CD14-positive monocyte (primary cell): ENCODE measurements at regions not wholly inside any gene's neighbourhood (a gene's known extent, or its start where the extent isn't known, plus 50 kb on each side); places are given as distances from the start of the nearest gene placed in this dataset.

Source experiments
- DNase-seq, 3 donors: peaks; one replicate each; pipeline ENCODE4 v3.0.0-alpha.2; 2011 to 2022
- H2AFZ ChIP-seq: 2 replicates; pipeline ENCODE4 v1.6.0; 2012; ENCODE audit warnings: mild to moderate bottlenecking, low read depth, low read length, inconsistent platforms; ENCODE audit not compliant: insufficient read depth, poor library complexity, severe bottlenecking
- H3K27ac ChIP-seq, 2 donors: 1 replicate in 1 of 2; 2 replicates in 1 of 2; pipeline ENCODE4 v1.5.1; 2012 to 2013; ENCODE audit warnings: low read length in 2 of 2, control low read depth in 1 of 2, inconsistent platforms in 1 of 2, low read depth in 1 of 2, mild to moderate bottlenecking in 1 of 2
- H3K27me3 ChIP-seq, 2 donors: one replicate each; pipeline versions ENCODE4 v1.6.0 to v1.6.1; 2011 to 2013; ENCODE audit warnings: low read length in 2 of 2; ENCODE audit not compliant: control insufficient read depth in 2 of 2, insufficient read depth in 2 of 2
- H3K36me3 ChIP-seq, 2 donors: replicated peaks in 1 of 2; 1 replicate in 1 of 2; 2 replicates in 1 of 2; pipeline versions ENCODE4 v1.5.1 to v1.6.1; 2012 to 2013; ENCODE audit warnings: low read length in 2 of 2, control low read depth in 1 of 2, inconsistent platforms in 1 of 2, mild to moderate bottlenecking in 1 of 2; ENCODE audit not compliant: insufficient read depth in 2 of 2, control insufficient read depth in 1 of 2
- H3K4me1 ChIP-seq, 2 donors: 1 replicate in 1 of 2; 2 replicates in 1 of 2; pipeline versions ENCODE4 v1.5.1 to v1.6.1; 2012 to 2013; ENCODE audit warnings: low read length in 2 of 2, control low read depth in 1 of 2, inconsistent platforms in 1 of 2, mild to moderate bottlenecking in 1 of 2, moderate library complexity in 1 of 2; ENCODE audit not compliant: insufficient read depth in 2 of 2, control insufficient read depth in 1 of 2
- H3K4me2 ChIP-seq: replicated peaks from 2 replicates; pipeline ENCODE3; 2012; ENCODE audit warnings: low read length, moderate library complexity, mild to moderate bottlenecking; ENCODE audit not compliant: poor library complexity, severe bottlenecking; ENCODE audit errors: extremely low read depth
- H3K4me3 ChIP-seq, 3 experiments: fragments of 200-600 bp in 1 of 3; sonication (generic) in 1 of 3; replicated peaks in 1 of 3; 1 replicate in 2 of 3; 2 replicates in 1 of 3; pipeline ENCODE4 v1.5.1; 2011 to 2013; ENCODE audit warnings: low read length in 3 of 3, mild to moderate bottlenecking in 3 of 3, control low read depth in 2 of 3, low read depth in 2 of 3, inconsistent platforms in 1 of 3, moderate library complexity in 1 of 3
- H3K79me2 ChIP-seq: 2 replicates; pipeline ENCODE4 v1.6.0; 2012; ENCODE audit warnings: mild to moderate bottlenecking, control low read depth, inconsistent platforms, low read length, moderate library complexity; ENCODE audit not compliant: insufficient read depth
- H3K9ac ChIP-seq: 2 replicates; pipeline ENCODE4 v1.6.0; 2017; ENCODE audit warnings: low read length, mild to moderate bottlenecking; ENCODE audit not compliant: insufficient read depth, poor library complexity, severe bottlenecking
- H3K9me3 ChIP-seq, 2 donors: replicated peaks in 1 of 2; 1 replicate in 1 of 2; 2 replicates in 1 of 2; pipeline versions ENCODE4 v1.5.1 to v1.6.1; 2012 to 2013; ENCODE audit warnings: low read length in 2 of 2, control low read depth in 1 of 2; ENCODE audit not compliant: control insufficient read depth in 1 of 2, insufficient read depth in 1 of 2
- H4K20me1 ChIP-seq: 2 replicates; pipeline ENCODE4 v1.6.0; 2012; ENCODE audit warnings: mild to moderate bottlenecking, low read length, control low read depth, moderate library complexity; ENCODE audit not compliant: insufficient read depth
- H3K27ac Mint-ChIP-seq, 7 donors: one replicate each; pipeline ENCODE4 v1.8.0; 2020; ENCODE audit warnings: mild to moderate bottlenecking in 7 of 7, mixed read lengths in 7 of 7, moderate library complexity in 6 of 7, inconsistent platforms in 2 of 7
- H3K27me3 Mint-ChIP-seq, 3 donors: one replicate each; pipeline ENCODE4 v1.8.0; 2021 to 2022; ENCODE audit warnings: low read depth in 3 of 3, mild to moderate bottlenecking in 3 of 3, mixed read lengths in 3 of 3, moderate library complexity in 3 of 3, inconsistent platforms in 1 of 3
- H3K36me3 Mint-ChIP-seq, 2 donors: one replicate each; pipeline ENCODE4 v1.8.0; 2020; ENCODE audit warnings: mixed read lengths in 2 of 2, inconsistent platforms in 1 of 2, mild to moderate bottlenecking in 1 of 2
- H3K4me1 Mint-ChIP-seq: one replicate; pipeline ENCODE4 v1.8.0; 2020; ENCODE audit warnings: mild to moderate bottlenecking, mixed read lengths
- H3K4me3 Mint-ChIP-seq, 2 donors: one replicate each; pipeline ENCODE4 v1.8.0; 2020; ENCODE audit warnings: mild to moderate bottlenecking in 2 of 2, mixed read lengths in 2 of 2, moderate library complexity in 1 of 2
- H3K9me3 Mint-ChIP-seq, 7 donors: one replicate each; pipeline ENCODE4 v1.8.0; 2020 to 2022; ENCODE audit warnings: mixed read lengths in 7 of 7, mild to moderate bottlenecking in 6 of 7, moderate library complexity in 6 of 7, inconsistent platforms in 2 of 7
- CTCF ChIP-seq: fragments of 200-600 bp; IDR thresholded peaks from one replicate; pipeline ENCODE4 v1.8.0; 2022; ENCODE audit warnings: antibody characterized with exemption, mild to moderate bottlenecking
- WGBS: methylation state at CpG from one replicate; pipeline ENCODE4 v1.1.5; 2013; ENCODE audit warnings: missing lambda C conversion rate; ENCODE audit not compliant: insufficient coverage; 5-methylcytosine and 5-hydroxymethylcytosine counted together
- intact Hi-C, 2 donors: fragments of 100-400 bp; cut with micrococcal nuclease; formaldehyde crosslinking; loops; one replicate each; pipeline versions ENCODE4 v1.15.0 to v1.15.1; 2023

- no peak overlapping the region for H3K4me3 ChIP-seq
- H3K4me2 ChIP-seq: no peak overlapping the region
- no peaks in the 10 kb centered on the region for H4K20me1 ChIP-seq
- no peak for TF ChIP-seq CTCF
- Mint-ChIP-seq H3K4me3 (no peak overlapping the region), H3K27ac (no peak overlapping the region), H3K36me3 (peaks cover 0 to 7% of the 10 kb centered on the region in 2 donors), H3K9me3 (peaks cover 0 to 2% (median 0%) of the 10 kb centered on the region in 7 donors), H3K27me3 (peaks cover 2 to 7% (median 4%) of the 10 kb centered on the region in 3 donors), H3K4me1 (peaks cover 38% of the 10 kb centered on the region)
- H3K4me1 ChIP-seq: peaks cover 25 to 36% of the 10 kb centered on the region in 2 donors
- intact Hi-C loops: no loop called here
- H3K36me3 ChIP-seq: no peaks in the 10 kb centered on the region
- no peaks in the 10 kb centered on the region for H3K9me3 ChIP-seq
- peak overlapping the region; percentile 38 for H2AFZ ChIP-seq
- H3K27ac ChIP-seq: no peak overlapping the region
- no peaks in the 10 kb centered on the region for H3K79me2 ChIP-seq
- no peak for DNase-seq
- no peaks in the 10 kb centered on the region for H3K27me3 ChIP-seq
- 17% methylated on average over 2 of the region's 2 CpGs for WGBS
- H3K9ac ChIP-seq: no peak overlapping the region
Measured at GRCh38 chr11:10986006-10986405, 128.2 kb upstream of the ZBED5 start.

DNA sequence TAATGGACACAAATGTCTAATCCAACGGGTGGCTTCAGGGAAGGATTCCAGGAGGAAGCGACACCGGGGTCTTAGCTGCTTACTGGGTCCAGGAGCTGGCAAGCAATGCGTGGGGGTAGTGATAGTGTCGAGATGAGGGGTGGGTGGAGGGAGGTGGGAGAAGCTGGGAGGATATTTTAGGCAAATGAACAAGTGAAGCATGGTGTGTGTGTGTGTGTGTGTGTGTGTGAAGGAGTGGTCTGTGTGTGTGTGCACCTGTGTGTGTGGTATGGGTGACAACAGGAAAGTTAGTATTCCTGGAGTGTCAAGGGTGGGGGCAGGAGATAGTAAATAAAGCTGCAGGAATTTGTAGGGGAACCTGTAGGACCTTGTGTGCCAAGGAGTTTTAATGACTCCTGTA lies 126.9 kb upstream of the ZBED5 start:
- Histone ChIP-seq H3K9ac (no peak overlapping the region), H3K79me2 (no peaks in the 10 kb centered on the region), H2AFZ (no peak overlapping the region), H3K4me2 (no peak overlapping the region), H3K36me3 (no peaks in the 10 kb centered on the region), H3K9me3 (no peaks in the 10 kb centered on the region), H4K20me1 (no peaks in the 10 kb centered on the region), H3K27me3 (no peaks in the 10 kb centered on the region), H3K27ac (no peak overlapping the region), H3K4me3 (no peak overlapping the region), H3K4me1 (peaks cover 28 to 39% of the 10 kb centered on the region in 2 donors)
- no peak for TF ChIP-seq CTCF
- peaks cover 0 to 2% (median 0%) of the 10 kb centered on the region in 7 donors for H3K9me3 Mint-ChIP-seq
- no peak for DNase-seq
- H3K36me3 Mint-ChIP-seq: peaks cover 0 to 7% of the 10 kb centered on the region in 2 donors
- intact Hi-C loops: no loop called here
- peaks cover 2 to 7% (median 4%) of the 10 kb centered on the region in 3 donors for H3K27me3 Mint-ChIP-seq
- 100% methylated on average over 4 of the region's 5 CpGs for WGBS
- H3K4me3 Mint-ChIP-seq: no peak overlapping the region
- H3K27ac Mint-ChIP-seq: peak overlapping the region in 1 of 7 donors; percentile 16
- H3K4me1 Mint-ChIP-seq: peaks cover 31% of the 10 kb centered on the region
